HS-27A (cell line): ENCODE measurements at regions not wholly inside any gene's neighbourhood (a gene's known extent, or its start where the extent isn't known, plus 50 kb on each side); places are given as distances from the start of the nearest gene placed in this dataset.

Source experiments
- DNase-seq: peaks from one replicate; pipeline ENCODE4 v3.0.0-alpha.2; 2012; ENCODE audit warnings: low read depth, missing footprints

DNA sequence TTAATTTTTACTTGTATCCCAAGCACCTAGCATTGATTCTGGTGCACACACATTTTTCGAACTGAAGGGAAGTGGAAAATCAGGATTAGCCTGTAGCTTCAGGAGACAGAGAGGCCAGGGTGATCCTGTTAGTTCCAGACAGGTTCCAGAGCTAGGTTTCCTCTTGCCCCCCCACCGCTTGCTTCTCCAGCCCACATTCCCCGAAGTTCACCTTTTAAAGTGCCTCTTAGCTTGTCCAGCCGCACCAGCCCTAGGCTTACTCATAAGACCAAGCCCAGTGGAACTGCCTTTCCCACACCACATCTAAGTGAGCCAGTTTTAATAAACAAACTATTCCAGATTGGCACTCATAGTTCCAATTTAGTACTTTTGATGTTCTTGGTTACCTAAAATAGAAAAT, 898.6 kb upstream of the KLHL29 start:
- no peak for DNase-seq

DNA sequence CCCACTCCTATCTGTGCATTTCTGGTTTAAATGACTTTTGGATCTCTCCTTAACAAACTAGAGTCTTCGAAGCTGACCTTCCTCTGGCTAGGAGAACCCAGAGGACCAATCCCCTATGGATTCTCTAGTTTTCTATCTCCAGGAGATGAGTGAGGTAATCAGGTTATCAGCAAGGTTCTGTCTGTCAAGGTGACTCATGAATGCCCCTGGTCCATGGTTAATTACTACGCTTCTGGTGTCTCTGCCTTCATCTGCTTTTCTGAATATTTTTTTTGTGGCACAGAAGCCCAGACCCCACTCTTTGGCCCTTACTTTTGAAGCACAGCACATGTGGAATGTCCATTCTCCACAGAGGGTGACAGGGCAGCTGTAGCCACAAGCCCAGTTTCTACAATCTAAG, 897.9 kb upstream of the KLHL29 start:
- no peak for DNase-seq

DNA sequence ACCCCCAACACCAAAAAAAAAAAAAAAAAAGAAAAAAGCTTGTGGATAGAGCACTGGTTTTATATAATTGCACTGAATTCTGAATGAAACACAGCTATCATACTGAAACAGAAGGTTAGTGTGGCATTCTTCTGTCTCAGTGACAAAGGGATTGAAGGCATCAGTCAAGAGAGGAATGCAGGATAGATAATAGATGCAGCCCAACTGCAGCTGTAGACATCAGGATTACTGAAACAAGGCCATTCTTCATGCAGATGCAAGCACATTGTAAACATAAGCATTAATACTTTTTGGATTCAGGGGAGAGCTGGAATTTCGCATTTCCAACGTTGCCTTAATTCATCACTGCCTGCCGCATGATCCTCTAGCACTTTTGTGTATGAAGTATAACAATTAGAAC, 897.4 kb upstream of the KLHL29 start:
- no peak for DNase-seq

DNA sequence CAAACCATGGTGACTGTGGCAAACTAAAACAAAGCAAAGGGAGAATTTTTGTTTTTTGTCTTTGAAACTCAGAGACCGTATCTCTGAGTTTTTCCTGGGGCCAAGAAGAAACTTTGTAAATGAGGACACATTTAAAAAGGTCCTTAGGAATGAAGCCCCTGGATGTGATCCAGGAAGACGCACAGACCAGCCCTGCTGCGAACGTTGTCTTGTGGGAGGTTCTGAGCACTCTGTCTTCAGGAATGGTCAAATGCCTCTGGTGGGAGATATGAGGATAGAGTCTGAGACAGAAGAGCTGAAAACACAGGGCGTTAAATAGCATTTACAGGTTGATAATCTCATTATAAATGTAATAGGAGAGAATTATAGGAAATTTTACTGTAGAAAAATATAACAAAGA, 893.5 kb upstream of the KLHL29 start:
- no peak for DNase-seq

DNA sequence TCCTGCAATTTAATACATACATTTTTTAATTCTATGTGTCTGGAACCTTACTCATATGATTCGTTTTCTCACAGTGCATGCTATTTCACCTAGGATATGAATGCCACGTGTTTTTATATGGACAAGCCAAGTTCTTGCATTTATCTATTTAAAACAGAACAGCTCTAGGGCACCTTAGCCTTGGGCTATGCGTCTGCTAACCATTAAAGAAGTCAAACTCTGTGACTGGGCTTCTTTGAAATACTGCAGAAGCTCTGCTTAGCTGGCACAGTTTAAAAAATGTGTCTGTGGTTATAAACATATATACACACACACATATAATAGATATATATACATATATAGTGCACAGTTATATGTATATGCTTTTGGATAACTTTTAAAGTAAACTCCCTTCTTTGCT, 890.8 kb upstream of the KLHL29 start:
- DNase-seq = no peak

DNA sequence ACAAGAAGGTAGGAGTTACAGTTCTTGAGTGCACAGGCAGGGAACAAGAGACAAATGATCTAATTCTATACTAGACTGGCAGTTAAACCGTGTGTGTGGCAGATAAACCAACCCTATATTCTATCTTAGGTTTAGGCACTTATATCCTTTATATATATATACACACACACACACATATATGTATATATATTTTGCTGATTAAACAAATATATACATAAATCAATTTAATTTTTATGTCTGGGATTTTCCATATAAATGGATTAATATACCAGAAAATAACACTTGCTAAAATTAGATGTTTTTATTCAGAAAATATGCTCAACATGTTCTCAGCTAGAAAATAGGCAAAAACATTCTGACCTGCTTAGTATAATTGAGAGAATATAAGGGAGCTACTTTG, 887.9 kb upstream of the KLHL29 start:
- no peak for DNase-seq

DNA sequence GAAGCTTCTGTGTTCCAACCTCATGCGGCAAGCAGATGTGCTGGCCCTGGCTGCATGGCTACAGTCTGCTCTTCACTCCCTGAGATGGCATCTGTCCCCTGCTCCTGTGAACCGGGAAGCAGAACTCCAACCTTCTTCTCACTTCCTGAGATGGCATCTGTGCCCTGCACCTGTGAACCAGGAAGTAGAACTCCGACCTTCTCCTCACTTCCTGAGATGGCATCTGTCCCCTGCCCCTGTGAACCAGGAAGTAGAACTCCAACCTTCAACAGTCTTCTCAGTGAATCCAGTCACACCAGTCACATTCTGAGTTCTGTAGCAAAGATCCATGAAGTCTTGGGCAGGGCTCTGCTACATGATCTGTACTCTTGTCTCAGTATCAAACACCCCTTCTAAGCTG, 887.2 kb upstream of the KLHL29 start:
- DNase-seq = no peak

DNA sequence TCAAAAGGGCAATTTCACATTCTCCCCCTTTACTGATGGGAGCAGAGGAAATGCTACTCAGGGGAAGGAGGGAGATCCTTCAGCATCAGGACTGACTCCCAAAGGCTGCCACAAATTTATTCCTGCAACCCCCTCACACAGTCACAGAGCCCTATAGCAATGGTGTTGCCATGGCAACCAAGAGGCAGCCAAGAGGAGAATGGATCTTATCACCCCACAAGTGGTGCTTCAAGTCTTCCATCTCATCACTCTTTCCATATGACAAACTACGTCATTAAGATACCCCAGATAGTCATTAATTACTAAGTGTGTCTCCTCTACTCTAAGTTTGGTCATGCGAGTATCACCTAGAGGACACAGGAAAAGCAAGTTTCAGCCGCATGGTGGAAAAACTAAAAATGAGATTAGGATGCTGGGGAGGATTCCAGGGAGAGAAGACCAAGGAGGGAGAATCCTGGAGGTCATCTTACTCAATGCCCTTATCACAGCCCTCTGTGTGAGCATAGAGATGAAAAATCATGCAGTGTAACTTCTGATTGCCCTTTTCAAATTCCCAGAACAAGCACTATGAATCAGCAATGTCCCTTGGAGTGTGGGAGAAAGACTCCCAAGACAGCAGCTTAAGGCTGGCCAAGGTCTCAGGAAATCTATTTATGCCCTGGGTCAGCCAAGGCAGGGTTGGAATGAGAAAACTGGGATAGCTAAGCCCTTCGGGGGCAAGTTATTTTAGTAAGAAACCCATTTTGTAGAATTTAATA, 885.7 kb upstream of the KLHL29 start:
- DNase-seq = no peak

DNA sequence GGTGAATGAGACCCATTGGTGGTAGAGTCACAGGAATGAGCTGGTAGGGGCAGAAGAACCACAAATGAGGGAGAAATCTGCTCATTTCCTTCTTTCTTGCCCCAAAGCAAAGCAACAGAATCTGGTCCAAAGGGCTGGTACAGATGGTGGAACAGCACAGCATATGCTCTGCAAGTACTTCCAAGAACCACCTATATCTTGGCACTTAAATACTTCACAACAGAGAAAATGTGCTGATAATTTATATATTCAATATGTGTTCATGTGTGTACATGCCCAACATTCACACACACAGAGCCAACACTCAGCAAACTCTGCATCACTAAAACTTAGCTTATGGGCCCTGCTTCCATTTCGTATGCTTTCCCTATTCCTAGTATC, 884.4 kb upstream of the KLHL29 start:
- no peak for DNase-seq

DNA sequence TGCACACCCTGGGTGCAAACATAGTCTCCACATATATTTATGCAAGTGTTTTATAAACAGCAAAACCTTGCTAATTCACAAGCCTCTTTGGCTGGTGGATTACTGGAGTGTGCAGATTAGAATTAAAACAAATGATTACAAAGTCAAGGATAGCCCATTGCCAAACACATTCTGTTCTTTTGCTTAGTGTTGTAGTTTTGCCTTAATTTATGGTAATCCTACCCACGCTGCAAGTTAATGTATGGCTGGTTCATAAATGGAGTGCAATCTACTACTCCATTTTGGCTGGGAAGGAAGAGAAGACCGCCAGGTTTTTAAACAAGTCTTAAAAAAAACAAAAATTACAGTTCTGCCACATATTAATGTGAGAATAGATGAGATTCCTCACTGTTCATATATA, 883.1 kb upstream of the KLHL29 start:
- no peak for DNase-seq

DNA sequence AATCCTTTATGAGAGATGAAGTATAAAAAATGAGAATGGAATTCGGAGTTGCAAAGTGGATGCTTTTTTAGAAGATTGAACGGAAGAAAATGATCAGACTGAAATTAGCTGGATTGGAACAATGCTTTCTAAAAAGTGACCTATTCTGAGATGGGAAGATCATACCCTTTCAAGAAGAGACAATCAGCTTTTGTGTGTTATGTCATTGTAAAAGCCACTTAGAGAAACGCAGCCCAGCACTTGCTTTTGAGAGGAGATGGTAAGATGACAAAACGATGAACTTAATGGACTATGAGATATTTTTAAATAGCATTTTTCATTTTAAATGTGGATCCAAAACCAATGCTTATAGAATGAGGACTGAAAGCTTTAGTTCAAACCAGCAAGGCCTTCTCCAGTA, 871.4 kb upstream of the KLHL29 start:
- DNase-seq = no peak

DNA sequence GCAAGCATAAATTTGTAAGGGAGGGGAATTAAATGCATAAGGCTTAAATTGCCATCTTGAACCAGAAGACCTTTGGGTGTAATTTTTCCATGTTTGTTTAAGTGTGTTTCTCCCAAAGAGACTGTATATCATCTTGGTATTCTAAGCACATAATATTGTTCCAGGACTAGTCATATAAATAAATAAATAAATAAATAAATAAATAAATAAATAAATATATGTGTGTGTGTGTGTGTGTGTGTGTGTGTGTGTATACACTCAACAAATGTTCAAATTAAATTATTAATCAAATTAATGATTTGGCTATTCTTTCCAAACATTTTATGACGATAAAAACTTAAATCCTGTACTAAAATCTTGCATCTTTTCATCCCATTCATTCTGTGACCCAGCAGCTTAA, 867.8 kb upstream of the KLHL29 start:
- no peak for DNase-seq

DNA sequence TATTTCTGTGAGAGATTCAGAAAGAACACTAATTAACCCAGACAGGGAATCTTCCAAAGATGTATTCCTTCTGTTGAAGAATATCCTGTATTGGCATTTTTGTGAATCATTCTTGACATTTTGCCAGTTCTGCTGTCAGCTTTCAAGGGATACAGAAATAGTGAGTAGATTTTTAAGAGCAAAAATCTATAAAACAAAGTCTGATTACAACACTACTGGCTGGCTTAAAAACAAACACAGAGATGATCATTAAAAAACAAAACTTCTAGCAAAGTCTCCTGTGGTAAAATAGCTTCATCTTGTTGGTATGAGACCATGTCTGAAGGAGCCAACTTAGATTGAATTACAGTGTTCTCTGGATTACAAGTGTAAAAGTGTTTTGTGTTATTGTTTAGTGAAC, 866.3 kb upstream of the KLHL29 start:
- DNase-seq = no peak

DNA sequence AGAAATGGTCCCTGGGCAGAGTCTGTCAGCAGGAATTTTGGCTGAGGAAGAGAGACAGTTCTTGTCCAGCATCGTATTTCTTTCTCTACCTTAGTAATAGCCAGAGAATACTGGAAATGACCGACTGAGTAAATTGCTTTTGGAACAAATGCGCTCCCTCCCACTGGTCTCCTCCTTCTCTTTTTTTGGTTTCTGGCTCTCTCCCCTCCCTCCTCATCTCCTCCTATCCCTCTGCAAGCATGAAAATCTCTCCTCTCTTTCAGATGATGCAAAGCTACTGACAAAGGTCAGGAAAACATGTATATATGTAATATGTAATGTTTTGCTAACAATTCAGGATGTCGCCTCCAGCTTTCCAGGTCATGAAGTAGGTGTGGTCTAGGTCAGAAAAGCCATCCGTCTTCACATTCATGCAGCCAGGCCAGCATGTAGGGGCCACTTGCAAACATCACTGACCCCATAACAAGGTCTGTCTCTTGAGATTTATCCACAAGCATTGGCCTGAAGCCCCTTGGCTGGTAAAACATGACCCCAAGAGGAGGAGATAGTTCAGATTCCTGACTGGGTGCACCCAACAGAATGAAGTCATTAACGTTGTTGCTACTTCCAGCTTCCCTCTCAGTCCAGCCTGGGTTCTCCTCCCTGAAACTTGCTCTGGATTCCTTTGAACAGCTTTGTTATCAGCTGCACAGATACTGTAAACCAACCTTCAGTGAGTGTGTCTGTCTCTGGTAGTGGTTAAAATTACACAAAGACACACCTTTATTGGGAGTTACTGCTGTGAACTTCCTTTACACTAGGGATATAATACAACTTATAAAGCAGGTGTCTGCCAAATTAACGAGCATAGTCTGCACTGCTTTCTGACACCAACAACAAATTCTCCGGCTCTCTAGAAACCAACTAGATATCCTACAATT, 864.4 kb upstream of the KLHL29 start:
- no peak for DNase-seq

DNA sequence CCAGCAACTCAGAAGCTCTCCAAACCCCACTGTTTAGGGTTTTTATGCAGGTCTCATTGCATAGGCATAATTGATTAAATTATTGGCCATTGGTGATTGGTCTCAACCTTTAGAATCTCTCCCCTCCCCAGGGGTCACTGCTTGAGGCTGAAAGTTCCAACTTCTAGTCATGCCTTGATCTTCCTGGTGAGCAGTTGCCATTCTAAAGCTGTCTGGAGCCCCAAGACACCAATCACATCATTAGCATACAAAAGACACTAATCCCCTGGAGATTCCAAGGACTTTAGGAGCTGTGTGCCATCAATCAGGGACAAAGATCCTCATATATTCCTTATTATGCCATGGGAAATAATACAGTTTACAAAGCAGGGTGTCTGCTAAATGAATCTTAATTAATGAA, 863.4 kb upstream of the KLHL29 start:
- no peak for DNase-seq

DNA sequence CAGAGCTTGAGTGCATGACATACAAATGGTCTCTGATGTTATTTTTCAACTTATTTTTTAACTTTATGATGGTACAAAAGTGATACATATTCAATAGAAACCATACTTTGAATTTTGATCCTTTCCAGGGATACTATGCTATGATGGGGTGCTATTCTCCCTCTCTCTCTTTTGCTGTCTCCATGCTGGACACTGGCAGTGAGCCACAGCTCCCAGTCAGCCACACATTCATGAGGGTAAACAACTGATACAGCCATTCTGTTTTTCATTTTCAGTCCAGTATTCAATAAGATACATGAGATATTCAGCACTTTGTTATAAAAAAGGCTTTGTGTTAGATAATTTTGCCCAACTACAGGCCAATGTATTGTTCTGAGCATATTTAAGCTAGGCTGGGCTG, 859.3 kb upstream of the KLHL29 start:
- no peak for DNase-seq

DNA sequence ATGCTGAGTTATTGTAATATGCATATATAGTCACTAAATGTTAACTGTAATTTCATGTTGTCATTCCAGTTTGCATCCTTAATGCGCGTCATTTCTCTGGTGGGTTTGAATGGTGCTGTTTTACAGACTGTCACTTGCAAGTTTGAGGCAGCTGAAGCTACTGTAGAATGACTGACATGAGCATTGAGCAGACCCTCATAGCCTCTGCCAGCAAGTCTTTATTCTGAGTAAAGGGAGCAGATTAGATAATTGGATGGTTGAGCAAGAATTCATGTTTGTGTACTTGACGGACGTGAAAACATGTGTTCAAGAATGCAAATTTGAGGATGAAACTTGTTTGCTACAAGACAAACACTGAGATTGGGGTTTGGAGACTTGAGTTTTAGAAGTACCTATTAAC, 854.8 kb upstream of the KLHL29 start:
- DNase-seq = no peak

DNA sequence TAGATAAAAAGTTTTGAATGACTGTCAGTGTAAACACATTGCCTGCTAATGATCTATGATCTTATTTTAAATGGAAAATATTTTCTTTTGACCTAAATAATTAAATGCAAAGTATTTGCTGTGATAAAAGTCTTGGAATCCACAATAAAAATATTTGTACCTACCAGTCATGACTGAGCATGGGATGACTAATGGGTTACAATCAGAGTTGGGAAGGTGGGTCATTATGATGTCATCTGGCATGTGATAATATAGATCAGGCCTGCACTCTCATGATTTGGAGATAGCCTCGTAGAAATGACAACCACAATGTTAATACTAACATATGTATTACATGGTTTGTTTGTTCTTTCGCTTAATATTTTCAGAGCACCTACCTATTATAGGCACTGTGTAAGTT, 848.8 kb upstream of the KLHL29 start:
- no peak for DNase-seq

DNA sequence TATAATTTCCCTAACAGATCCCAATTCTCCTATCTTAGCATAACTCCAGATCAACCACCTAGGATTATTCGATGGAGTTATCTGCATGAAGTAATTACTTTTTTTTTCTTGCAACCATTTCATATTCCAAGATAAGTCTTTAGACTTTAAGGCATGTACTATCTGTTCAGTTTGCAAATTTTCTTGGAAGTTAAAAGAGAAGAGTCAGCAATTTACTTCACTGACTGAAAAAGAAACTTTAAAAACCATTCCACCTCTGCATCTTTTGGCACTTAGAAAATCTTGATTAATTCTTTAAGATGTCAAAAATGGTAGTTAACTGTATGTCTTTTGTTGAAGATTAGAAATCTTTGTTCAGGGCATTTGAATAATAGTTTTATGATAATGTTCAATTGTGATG, 830.5 kb upstream of the KLHL29 start:
- DNase-seq = no peak

DNA sequence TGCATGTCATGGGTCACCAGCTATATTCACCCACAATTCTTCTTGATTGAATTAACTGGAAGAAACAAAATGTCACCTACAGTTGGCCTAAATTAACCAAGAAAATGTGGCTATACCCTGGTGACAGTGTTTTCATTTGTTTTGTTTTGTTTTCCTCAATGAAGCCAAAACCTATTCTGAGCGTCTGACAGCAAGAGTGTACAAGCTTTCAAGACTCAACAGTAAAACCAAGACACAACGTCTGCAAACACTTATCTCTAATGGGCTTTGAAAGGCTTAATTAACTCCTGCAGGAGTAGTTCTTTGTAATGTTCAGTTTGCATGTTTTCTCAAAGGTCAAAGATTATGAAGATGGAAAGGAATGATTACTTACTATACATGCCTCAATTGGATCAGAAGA, 827.6 kb upstream of the KLHL29 start:
- no peak for DNase-seq

DNA sequence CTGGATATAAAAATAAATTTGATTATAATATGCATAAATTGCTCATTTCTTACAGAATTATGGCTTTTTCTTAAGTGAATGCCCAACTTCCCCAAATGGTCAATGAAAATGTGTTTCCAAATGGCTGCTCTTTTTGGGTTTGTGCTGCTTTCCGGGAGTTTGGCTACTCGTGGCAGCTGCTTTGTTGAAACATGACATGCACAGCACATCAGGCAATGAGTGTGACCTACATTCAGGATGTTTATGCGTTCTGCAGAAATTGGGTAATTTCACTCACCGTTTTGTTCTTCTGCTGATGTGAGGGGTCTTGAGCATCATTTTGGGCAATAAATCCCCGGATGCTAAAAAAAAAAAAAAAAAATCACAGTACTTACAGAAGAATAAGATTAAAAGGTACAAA, 825.0 kb upstream of the KLHL29 start:
- no peak for DNase-seq

DNA sequence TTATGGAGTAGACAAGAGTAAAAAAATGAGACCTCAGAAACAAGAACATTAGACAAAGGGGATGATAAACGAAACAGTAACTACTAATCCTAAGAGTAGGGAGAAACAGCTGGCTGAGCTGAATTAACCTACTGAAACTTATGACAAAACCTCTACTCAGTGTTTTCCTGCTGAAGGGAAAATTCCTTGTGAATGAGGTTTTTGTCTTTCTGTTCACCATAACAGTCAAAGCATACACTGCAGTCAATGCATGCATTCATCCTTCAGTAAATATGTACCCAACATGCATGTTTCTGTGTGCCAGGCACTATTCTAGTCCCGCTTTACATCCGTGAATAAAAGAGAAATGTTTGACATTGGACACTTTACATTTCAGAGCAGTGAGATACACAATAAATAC, 805.6 kb upstream of the KLHL29 start:
- DNase-seq = no peak

DNA sequence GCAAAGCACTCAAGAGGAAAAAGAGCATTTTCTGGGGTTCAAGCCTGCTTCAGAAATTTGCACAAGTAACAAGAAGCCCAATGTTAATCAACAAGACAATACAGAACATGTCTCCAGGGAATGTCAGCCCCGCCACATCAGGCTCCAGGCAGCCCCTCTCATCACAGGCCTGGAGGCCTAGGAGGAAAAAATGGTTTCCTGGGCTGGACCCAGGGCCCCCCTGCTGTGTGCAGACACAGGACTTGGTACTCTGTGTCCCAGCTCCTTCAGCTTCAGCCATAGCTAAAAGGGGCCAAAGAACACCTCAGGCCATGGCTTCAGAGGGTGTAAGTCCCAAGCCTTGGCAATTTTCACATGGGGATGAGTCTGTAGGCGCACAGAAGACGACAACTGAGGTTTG, 802.9 kb upstream of the KLHL29 start:
- DNase-seq = no peak

DNA sequence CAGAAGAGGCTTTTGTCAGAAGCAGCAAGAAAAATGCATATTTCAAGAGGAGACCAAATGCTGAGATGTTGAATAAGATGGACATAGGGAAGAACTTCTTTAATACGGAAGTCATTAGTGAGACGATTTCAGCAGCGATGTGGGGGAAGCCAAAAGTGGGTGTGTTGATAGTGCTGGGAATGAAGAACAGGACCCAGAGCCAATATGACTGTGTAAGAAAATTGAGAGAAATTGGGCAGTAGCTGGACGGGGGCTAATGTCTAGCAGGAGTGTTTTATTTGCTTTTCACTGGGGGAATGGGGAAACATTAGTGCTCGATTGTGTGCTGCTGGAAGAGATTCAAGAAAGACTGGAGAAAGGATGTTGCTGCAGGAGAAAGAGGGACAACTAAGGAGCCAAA, 788.7 kb upstream of the KLHL29 start:
- no peak for DNase-seq
